HepG2 (cell line): ENCODE measurements at regions not wholly inside any gene's neighbourhood (a gene's known extent, or its start where the extent isn't known, plus 50 kb on each side); places are given as distances from the start of the nearest gene placed in this dataset.

Experiments used
- FOXA3 ChIP-seq: IDR thresholded peaks from 2 replicates; pipeline ENCODE4 v1.6.1; 2016; ENCODE audit warnings: missing genetic modification reagents, missing compliant biosample characterization
- HNF4A ChIP-seq: sonication (generic); formaldehyde crosslinking; IDR thresholded peaks from 2 replicates; pipeline ENCODE4 v1.4.0; 2020; ENCODE audit warnings: missing genetic modification reagents
- HNF4G ChIP-seq, 2 experiments: sonication (generic) in 1 of 2; formaldehyde crosslinking in 1 of 2; IDR thresholded peaks; 2 replicates each; pipeline versions ENCODE4 v1.4.0 to v1.6.1; 2011 to 2020; ENCODE audit warnings: borderline replicate concordance in 2 of 2, low read depth in 2 of 2, mild to moderate bottlenecking in 2 of 2, low read length in 1 of 2, missing genetic modification reagents in 1 of 2, moderate library complexity in 1 of 2
- MAFF ChIP-seq: IDR thresholded peaks from 2 replicates; pipeline ENCODE4 v1.6.1; 2011; ENCODE audit warnings: low read depth, low read length, improper control_type of control experiment
- MED1 ChIP-seq: sonication (generic); formaldehyde crosslinking; IDR thresholded peaks from 2 replicates; pipeline ENCODE4 v1.4.0; 2020; ENCODE audit warnings: missing genetic modification reagents
- MXI1 ChIP-seq: IDR thresholded peaks from 3 replicates; pipeline ENCODE4 v1.6.1; 2012; ENCODE audit warnings: low read depth, low read length, inconsistent platforms, borderline replicate concordance
- RXRB ChIP-seq: IDR thresholded peaks from 2 replicates; pipeline ENCODE4 v1.6.1; 2016; ENCODE audit warnings: borderline replicate concordance, missing genetic modification reagents, missing compliant biosample characterization
- SAP130 ChIP-seq: IDR thresholded peaks from 2 replicates; pipeline ENCODE4 v1.6.1; 2016; ENCODE audit warnings: low read depth
- SOX13 ChIP-seq, 3 experiments: fragments of 450-650 bp in 1 of 3; sonication (generic) in 1 of 3; formaldehyde crosslinking in 1 of 3; IDR thresholded peaks in 2 of 3; conservative IDR thresholded peaks in 1 of 3; 2 replicates each; pipeline versions ENCODE4 v1.5.0 to v1.6.1; 2016 to 2020; ENCODE audit warnings: antibody characterized with exemption in 1 of 3, mild to moderate bottlenecking in 1 of 3, missing compliant biosample characterization in 1 of 3, missing genetic modification reagents in 1 of 3, moderate library complexity in 1 of 3
- TBX2 ChIP-seq: sonication (generic); formaldehyde crosslinking; IDR thresholded peaks from 2 replicates; pipeline ENCODE4 v1.5.0; 2020; ENCODE audit warnings: missing genetic modification reagents, mild to moderate bottlenecking, borderline replicate concordance
- ZNF232 ChIP-seq: sonication (generic); formaldehyde crosslinking; IDR thresholded peaks from 2 replicates; pipeline ENCODE4 v1.4.0; 2020; ENCODE audit warnings: missing genetic modification reagents, borderline replicate concordance
- TF ChIP-seq, protein P1 (sequence below): sonication (generic); formaldehyde crosslinking; IDR thresholded peaks from 2 replicates; pipeline ENCODE4 v1.5.1; 2020; ENCODE audit warnings: missing genetic modification reagents, mild to moderate bottlenecking, borderline replicate concordance
- TF ChIP-seq, protein P2 (sequence below): sonication (generic); formaldehyde crosslinking; IDR thresholded peaks from 2 replicates; pipeline ENCODE4 v1.5.0; 2020; ENCODE audit warnings: missing genetic modification reagents
- TF ChIP-seq, protein P3 (sequence below): sonication (generic); formaldehyde crosslinking; conservative IDR thresholded peaks from 2 replicates; pipeline ENCODE4 v1.4.0; 2020; ENCODE audit warnings: mild to moderate bottlenecking, missing genetic modification reagents, moderate library complexity
- TF ChIP-seq, protein P4 (sequence below): sonication (generic); formaldehyde crosslinking; IDR thresholded peaks from 2 replicates; pipeline ENCODE4 v1.8.0; 2022; ENCODE audit warnings: missing genetic modification reagents, mild to moderate bottlenecking, inconsistent platforms, borderline replicate concordance

DNA sequence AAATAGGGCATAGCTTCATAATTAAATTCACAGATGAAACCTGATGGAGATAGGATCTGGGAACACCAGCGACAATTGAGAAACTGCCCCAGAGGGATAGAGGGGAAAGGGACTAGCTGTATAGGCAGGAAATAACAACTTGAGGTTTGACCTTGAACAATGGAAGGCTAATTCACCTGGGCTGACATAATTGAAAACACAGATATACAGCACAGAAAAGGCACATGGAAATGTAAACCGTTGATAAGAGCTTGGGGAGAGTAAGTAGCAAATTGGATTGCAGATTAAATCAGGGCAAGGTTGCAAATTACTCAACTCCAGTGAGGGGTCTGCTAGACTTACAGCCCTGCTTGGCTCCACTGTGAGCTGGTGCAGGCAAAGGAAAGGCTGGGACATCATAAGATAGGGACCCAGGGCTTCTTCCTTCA lies 246.7 kb downstream of the DLEU7 start (continued):
- TF ChIP-seq SOX13 (IDR thresholded peaks at IDR 0.05) (no peak), SOX13 (CRISPR knock-in tag; conservative IDR thresholded peaks at IDR 0.05 in 1 of 2, IDR thresholded peaks at IDR 0.05 in 1 of 2) (peak in 1 of 2 experiments; percentile 37; a peak in 1 of 4 replicates), MED1 (peak; percentile 58; the same call in 1 of the 2 replicates), MXI1 (no peak), RXRB (peak; percentile 34; the same call in 1 of the 2 replicates), FOXA3 (CRISPR knock-in tag) (peak; percentile 9; the same call in 1 of the 2 replicates), TBX2 (CRISPR knock-in tag) (peak; percentile 14; the same call in 1 of the 2 replicates), HNF4A (CRISPR knock-in tag) (peak; percentile 44; the same call in 1 of the 2 replicates), ZNF232 (CRISPR knock-in tag) (0 out of 2 replicates have a peak, but pooled peaks have one; percentile 50), SAP130 (CRISPR knock-in tag) (no peak), MAFF (no peak), HNF4G (IDR thresholded peaks at IDR 0.05; ENCODE audit: borderline replicate concordance, low read depth, low read length) (no peak), HNF4G (CRISPR knock-in tag; IDR thresholded peaks at IDR 0.05; ENCODE audit: borderline replicate concordance, low read depth) (peak; percentile 49; the same call in 1 of the 2 replicates)
- TF ChIP-seq, protein P1, sequence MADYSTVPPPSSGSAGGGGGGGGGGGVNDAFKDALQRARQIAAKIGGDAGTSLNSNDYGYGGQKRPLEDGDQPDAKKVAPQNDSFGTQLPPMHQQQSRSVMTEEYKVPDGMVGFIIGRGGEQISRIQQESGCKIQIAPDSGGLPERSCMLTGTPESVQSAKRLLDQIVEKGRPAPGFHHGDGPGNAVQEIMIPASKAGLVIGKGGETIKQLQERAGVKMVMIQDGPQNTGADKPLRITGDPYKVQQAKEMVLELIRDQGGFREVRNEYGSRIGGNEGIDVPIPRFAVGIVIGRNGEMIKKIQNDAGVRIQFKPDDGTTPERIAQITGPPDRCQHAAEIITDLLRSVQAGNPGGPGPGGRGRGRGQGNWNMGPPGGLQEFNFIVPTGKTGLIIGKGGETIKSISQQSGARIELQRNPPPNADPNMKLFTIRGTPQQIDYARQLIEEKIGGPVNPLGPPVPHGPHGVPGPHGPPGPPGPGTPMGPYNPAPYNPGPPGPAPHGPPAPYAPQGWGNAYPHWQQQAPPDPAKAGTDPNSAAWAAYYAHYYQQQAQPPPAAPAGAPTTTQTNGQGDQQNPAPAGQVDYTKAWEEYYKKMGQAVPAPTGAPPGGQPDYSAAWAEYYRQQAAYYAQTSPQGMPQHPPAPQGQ, result no peak
- TF ChIP-seq, protein P2, sequence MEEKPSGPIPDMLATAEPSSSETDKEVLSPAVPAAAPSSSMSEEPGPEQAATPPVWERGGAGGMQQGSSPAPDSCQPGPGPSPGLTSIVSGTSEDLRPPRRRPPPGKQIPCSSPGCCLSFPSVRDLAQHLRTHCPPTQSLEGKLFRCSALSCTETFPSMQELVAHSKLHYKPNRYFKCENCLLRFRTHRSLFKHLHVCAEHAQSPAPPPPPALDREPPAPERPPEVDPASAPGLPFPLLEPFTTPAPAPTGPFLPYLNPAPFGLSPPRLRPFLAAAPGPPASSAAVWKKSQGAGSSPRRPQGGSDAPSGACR (CRISPR knock-in tag), result no peak
- TF ChIP-seq, protein P3, sequence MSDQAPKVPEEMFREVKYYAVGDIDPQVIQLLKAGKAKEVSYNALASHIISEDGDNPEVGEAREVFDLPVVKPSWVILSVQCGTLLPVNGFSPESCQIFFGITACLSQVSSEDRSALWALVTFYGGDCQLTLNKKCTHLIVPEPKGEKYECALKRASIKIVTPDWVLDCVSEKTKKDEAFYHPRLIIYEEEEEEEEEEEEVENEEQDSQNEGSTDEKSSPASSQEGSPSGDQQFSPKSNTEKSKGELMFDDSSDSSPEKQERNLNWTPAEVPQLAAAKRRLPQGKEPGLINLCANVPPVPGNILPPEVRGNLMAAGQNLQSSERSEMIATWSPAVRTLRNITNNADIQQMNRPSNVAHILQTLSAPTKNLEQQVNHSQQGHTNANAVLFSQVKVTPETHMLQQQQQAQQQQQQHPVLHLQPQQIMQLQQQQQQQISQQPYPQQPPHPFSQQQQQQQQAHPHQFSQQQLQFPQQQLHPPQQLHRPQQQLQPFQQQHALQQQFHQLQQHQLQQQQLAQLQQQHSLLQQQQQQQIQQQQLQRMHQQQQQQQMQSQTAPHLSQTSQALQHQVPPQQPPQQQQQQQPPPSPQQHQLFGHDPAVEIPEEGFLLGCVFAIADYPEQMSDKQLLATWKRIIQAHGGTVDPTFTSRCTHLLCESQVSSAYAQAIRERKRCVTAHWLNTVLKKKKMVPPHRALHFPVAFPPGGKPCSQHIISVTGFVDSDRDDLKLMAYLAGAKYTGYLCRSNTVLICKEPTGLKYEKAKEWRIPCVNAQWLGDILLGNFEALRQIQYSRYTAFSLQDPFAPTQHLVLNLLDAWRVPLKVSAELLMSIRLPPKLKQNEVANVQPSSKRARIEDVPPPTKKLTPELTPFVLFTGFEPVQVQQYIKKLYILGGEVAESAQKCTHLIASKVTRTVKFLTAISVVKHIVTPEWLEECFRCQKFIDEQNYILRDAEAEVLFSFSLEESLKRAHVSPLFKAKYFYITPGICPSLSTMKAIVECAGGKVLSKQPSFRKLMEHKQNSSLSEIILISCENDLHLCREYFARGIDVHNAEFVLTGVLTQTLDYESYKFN (CRISPR knock-in tag), result 0 out of 2 replicates have a peak, but pooled peaks have one; percentile 12
- TF ChIP-seq, protein P4, sequence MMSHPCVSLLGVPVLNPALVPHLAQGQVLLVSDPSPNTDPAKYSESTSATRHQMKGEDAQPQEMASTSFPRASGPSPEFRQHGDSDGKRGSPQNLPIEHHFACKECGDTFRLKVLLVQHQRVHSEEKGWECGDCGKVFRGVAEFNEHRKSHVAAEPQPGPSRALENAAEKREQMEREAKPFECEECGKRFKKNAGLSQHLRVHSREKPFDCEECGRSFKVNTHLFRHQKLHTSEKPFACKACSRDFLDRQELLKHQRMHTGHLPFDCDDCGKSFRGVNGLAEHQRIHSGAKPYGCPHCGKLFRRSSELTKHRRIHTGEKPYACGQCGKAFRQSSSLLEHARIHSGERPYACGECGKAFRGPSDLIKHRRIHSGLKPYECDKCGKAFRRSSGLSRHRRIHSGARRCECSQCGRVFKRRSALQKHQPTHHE (CRISPR knock-in tag), result 0 out of 2 replicates have a peak, but pooled peaks have one; percentile 42
